NB4 (cell line): ENCODE measurements at regions not wholly inside any gene's neighbourhood (a gene's known extent, or its start where the extent isn't known, plus 50 kb on each side); places are given as distances from the start of the nearest gene placed in this dataset.
"Not testable (repeated sequence)": the region's sequence is repeated elsewhere in the genome, so short reads cannot be mapped to it uniquely, and the experiment has no call there.

Experiments used
- MYC ChIP-seq: IDR thresholded peaks from 2 replicates; pipeline ENCODE4 v1.6.1; 2011; ENCODE audit warnings: low read depth, low read length
- POLR2A ChIP-seq: IDR thresholded peaks from 2 replicates; pipeline ENCODE4 v1.6.1; 2011; ENCODE audit warnings: mild to moderate bottlenecking; ENCODE audit not compliant: insufficient read length; ENCODE audit errors: extremely low read depth
- TF ChIP-seq, protein P1 (sequence below): IDR thresholded peaks from one replicate; pipeline ENCODE4 v1.5.1; 2012; ENCODE audit warnings: low read depth, low read length
- TF ChIP-seq, protein P2 (sequence below): IDR thresholded peaks from 2 replicates; pipeline ENCODE4 v1.6.1; 2011; ENCODE audit warnings: low read depth, low read length

DNA sequence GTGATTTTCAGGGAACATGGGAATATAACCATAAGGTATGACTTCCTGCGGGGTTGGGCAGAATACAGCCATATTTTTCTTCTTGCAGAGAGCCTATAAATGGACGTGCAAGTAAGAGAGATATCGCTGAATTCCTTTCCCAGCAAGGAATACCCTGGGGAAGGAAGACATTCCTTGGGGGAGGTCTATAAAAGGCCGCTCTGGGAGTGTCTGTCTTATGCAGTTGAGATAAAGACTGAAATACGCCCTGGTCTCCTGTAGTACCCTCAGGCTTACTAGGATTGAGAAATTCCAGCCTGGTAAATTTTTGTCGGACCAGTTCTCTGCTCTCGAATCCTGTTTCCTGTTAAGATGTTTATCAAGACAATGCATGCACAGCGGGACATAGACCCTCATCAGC lies 282.2 kb upstream of the CYLC2 start:
- TF ChIP-seq, protein P1, sequence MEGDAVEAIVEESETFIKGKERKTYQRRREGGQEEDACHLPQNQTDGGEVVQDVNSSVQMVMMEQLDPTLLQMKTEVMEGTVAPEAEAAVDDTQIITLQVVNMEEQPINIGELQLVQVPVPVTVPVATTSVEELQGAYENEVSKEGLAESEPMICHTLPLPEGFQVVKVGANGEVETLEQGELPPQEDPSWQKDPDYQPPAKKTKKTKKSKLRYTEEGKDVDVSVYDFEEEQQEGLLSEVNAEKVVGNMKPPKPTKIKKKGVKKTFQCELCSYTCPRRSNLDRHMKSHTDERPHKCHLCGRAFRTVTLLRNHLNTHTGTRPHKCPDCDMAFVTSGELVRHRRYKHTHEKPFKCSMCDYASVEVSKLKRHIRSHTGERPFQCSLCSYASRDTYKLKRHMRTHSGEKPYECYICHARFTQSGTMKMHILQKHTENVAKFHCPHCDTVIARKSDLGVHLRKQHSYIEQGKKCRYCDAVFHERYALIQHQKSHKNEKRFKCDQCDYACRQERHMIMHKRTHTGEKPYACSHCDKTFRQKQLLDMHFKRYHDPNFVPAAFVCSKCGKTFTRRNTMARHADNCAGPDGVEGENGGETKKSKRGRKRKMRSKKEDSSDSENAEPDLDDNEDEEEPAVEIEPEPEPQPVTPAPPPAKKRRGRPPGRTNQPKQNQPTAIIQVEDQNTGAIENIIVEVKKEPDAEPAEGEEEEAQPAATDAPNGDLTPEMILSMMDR, result not testable (repeated sequence)
- not testable (repeated sequence) for TF ChIP-seq POLR2A, MYC
- TF ChIP-seq, protein P2, sequence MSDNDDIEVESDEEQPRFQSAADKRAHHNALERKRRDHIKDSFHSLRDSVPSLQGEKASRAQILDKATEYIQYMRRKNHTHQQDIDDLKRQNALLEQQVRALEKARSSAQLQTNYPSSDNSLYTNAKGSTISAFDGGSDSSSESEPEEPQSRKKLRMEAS, result not testable (repeated sequence)
